NOMO-1 treated with DMSO at 0.1 percent for 48 hours (cell line): ENCODE measurements at regions not wholly inside any gene's neighbourhood (a gene's known extent, or its start where the extent isn't known, plus 50 kb on each side); places are given as distances from the start of the nearest gene placed in this dataset.

Experiments
- DNase-seq: peaks from one replicate; lab custom pipeline; 2025; ENCODE audit not compliant: unreplicated experiment; lab: John Stamatoyannopoulos, UW

GRCh38 chr12:74899031-74899829 lies 310.4 kb downstream of the KCNC2 start:
- no peak for DNase-seq

DNA sequence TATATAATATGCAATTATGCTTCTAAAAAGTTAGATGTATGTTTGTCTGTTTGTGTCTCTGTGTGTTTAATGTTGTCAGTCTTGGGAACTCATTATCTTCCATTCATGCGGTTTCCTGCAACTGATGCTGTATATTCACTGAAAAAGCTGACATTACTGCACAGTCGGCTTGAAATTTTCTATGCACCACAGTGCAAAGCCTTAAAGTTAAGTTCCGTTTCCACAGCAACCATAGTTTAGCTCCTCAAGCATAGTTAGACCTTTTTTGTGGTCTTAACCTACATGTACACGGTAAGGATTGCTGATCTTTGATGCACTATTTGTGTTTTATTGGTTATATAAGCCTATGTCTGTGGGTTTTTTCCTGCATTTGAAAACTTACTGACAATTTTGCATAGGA lies 309.4 kb downstream of the KCNC2 start:
- DNase-seq: no peak

GRCh38 chr12:74903522-74903921 lies 306.1 kb downstream of the KCNC2 start:
- no peak for DNase-seq

DNA sequence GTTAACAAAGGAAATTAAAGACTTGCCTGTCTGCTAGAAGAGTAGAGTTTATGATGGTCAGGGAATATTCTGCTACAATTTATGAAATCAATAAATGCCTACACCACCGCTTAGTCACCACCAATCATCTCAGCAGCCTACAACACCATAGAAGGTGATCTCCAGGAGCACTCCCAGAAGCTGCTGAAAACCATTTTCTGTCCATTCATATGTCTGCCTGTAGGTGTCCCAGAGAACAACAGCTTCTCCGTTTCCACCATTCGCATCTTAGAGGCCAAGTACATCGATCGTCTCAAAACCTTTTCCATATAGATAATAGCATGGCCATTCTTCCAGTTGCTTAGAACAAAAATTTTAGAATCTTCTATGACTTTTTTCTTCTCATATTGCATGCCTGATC lies 303.4 kb downstream of the KCNC2 start:
- DNase-seq: no peak

- DNase-seq: no peak
These were observed 298.8 kb downstream of the KCNC2 start for GRCh38 chr12:74910831-74911230.

DNA sequence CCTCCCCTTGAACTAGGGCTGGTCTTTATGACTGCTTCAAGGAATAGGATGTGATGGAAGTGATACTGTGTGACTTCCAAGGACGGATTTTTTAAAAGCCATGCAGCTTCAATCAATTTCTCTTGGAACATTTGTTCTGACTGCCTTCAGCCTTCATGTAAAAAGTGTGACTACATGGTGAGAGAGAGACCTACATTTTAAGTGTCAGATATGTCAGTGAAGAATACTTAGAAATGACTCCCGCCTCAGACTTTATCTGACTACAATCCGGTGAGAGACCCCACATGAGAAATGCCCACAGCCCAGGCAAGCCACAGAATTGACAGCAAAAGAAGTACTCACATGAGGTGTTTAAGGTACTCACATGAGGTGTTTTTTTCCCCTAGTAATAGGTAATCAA lies 295.3 kb downstream of the KCNC2 start:
- no peak for DNase-seq

DNA sequence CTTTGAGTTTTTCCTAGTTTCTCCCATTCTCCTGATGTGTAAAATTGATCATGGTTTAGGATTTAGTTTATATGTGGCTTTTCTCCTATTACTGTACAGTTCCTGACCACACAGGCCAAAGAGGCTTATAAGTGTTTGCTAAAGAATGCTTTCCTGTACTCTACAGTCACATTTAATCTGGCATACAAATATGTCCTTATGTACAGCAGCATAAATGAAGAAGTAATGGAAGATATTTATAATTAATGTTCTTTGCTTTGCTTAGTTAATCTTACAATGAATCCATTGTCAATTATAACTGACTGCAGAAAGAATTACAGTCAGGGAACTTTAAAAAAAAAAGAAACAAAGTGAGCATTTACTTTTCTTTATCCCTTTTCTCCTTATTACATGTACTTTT lies 293.9 kb downstream of the KCNC2 start:
- no peak for DNase-seq

DNA sequence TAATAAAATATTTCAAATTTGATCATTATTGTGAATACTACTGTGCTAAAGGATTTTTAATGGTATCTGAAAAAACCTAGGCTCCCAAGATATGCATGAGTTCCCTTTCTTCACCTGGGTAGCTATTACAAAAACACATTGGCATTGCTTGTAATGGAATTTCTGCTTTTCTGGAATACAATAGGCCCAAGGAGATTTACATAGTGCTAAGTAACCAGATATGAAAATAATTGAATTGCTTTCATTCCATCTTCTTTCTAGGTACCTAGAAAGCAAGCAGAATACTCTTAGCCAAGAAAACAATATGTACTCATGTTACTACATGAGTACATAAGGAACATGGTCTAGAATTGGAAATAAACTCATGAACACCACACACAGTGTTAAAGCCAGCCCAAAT lies 291.9 kb downstream of the KCNC2 start:
- no peak for DNase-seq

GRCh38 chr12:74918291-74918690 lies 291.3 kb downstream of the KCNC2 start:
- no peak for DNase-seq

GRCh38 chr12:74922117-74922516 lies 287.5 kb downstream of the KCNC2 start:
- DNase-seq: no peak

GRCh38 chr12:74922642-74923041 lies 287.0 kb downstream of the KCNC2 start:
- DNase-seq: no peak

DNA sequence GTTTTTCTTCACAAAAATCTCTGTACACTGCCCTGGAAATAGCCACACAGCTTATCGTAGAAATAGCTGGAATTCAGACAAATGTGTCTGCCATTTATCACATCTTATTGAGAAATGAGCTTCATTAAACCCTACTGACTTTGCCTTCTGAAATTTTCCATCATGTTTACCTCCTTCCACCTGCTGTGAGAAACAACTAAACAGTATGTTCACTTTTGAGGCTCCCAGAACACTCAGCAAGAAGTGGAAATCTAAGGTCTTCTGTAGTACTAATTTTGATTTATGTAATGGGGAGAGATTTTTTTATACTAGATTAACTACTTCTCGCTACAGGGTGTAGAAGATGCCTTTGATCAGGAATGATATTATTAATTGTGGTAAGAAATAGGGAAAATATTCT lies 268.0 kb downstream of the KCNC2 start:
- no peak for DNase-seq

DNA sequence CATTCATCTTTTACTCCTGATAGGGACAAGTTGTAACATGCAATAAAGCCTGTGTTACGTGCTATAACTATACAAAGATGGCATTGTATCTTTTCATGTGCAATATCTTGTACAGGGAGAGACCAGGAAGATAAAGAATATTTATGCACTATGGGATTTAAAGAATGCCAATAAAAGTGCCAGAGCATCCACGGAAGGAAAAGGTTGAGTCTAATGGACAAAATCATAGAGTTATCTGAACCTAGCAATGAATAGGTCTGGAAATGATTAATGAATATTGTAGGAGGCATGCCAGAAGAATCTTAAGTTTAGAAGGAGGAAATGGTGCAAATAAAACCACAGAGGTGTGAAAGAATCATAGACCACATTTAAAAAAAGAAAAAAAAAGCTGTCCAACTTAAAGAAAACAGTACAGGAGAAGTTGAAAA lies 263.9 kb downstream of the KCNC2 start:
- DNase-seq: no peak

DNA sequence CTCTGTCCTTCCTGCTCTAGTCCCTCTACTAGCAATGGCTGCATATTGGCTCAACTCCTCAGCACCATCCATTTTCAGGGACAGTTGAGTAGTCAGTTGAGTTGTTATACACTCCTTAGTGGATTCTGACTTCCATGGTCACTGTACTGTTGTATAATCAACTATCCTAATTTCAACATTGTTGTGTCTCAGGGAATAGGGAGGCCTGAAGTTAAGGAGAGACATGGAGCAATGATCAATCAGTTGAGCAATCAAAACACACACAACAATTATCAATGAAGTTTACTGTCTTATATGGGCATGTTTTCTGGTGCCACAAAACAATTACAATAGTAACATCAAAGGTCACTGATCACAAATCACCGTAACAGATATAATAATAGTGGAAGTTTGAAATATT lies 255.9 kb downstream of the KCNC2 start:
- no peak for DNase-seq

GRCh38 chr12:74957231-74957630 lies 252.4 kb downstream of the KCNC2 start:
- no peak for DNase-seq

GRCh38 chr12:74957634-74958033 lies 252.0 kb downstream of the KCNC2 start:
- DNase-seq: no peak

GRCh38 chr12:74959657-74960056 lies 250.0 kb downstream of the KCNC2 start:
- no peak for DNase-seq

- no peak for DNase-seq
These were observed 246.3 kb downstream of the KCNC2 start for GRCh38 chr12:74963304-74963703.

- DNase-seq: no peak
These were observed 245.7 kb downstream of the KCNC2 start for GRCh38 chr12:74963867-74964331.

GRCh38 chr12:74964390-74964789 lies 245.2 kb downstream of the KCNC2 start:
- no peak for DNase-seq

DNA sequence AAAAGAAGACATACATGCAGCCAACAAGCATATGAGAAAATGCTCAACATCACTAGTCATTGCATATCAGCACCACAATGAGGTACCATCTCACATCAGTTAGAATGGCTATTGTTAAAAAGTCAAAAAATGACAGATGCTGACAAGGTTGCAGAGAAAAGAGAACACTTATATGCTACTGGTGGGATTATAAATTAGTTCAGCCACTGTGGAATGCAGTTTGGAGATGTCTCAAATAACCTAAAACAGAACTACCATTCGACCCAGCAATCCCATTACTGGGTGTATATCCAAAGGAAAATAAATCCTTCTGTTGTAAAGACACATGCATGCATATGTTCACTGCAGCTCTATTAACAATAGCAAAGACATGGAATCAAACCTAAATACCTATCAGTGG lies 238.4 kb downstream of the KCNC2 start:
- no peak for DNase-seq

DNA sequence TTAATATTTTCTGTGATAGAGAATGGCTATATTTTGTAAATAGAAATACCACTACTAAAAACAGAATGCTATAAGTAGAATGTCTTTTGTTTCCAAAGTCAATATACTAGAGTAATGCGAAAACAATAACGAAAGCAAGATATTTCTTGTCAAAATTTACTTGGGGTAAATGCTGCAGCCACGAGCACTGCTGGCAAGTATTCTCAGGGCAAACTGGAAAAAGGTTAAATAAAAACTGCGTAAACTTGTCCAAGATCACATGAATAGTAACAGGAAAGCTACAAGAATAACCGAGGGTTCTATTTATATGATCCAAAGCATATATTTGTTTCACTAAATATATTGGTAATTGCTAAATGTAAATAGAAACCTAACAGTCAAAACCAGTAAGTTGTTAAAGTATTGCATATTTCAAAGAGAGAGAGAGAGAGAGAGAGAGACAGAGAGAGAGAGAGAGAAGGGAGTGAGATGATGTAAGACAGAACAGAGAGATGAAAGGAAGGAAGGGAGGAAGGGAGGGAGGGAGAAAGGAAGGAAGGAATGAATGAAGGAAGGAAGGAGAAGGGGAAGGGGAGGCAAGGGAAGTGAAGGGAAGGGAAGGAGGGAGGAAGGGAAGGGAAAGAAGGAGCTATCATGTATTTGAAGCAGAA lies 231.7 kb downstream of the KCNC2 start:
- no peak for DNase-seq

GRCh38 chr12:74980510-74980909 lies 229.1 kb downstream of the KCNC2 start:
- DNase-seq: no peak
